Tibial artery (tissue), 4 donors: ENCODE measurements at regions not wholly inside any gene's neighbourhood (a gene's known extent, or its start where the extent isn't known, plus 50 kb on each side); places are given as distances from the start of the nearest gene placed in this dataset.
A peak's percentile ranks its signal among the peaks of the same experiment; 100 is the strongest.

Source experiments
- DNase-seq, 2 donors: peaks; one replicate each; pipeline ENCODE4 v3.0.0-alpha.2; 2019
- H3K27ac ChIP-seq, 2 donors: fragments of 200-600 bp; sonication (generic) in 1 of 2; 1 replicate in 1 of 2; 2 replicates in 1 of 2; pipeline ENCODE4 v1.5.1; 2018 to 2019; ENCODE audit warnings: mild to moderate bottlenecking in 1 of 2
- H3K27me3 ChIP-seq, 2 donors: fragments of 200-600 bp; sonication (generic) in 1 of 2; one replicate each; pipeline versions ENCODE4 v1.5.1 to v1.6.0; 2016 to 2019
- H3K36me3 ChIP-seq, 3 donors: fragments of 200-600 bp; sonication (generic) in 2 of 3; one replicate each; pipeline ENCODE4 v1.5.1; 2016 to 2019; ENCODE audit warnings: mild to moderate bottlenecking in 2 of 3
- H3K4me1 ChIP-seq, 4 donors: fragments of 200-600 bp; sonication (generic) in 2 of 4; 1 replicate in 3 of 4; 2 replicates in 1 of 4; pipeline ENCODE4 v1.5.1; 2016 to 2019
- H3K4me3 ChIP-seq, 2 donors: fragments of 200-600 bp; sonication (generic) in 1 of 2; 1 replicate in 1 of 2; 2 replicates in 1 of 2; pipeline ENCODE4 v1.5.1; 2018 to 2019; ENCODE audit warnings: mild to moderate bottlenecking in 2 of 2
- H3K9me3 ChIP-seq, 3 donors: fragments of 200-600 bp; sonication (generic) in 1 of 3; one replicate each; pipeline ENCODE4 v1.5.1; 2016 to 2019
- intact Hi-C: fragments of 100-400 bp; cut with DNase I; formaldehyde crosslinking; loops from one replicate; pipeline ENCODE4 v1.15.0; 2023; ENCODE audit warnings: low total_unique reads
- TF ChIP-seq, protein P1 (sequence below), 2 experiments: fragments of 200-600 bp in 1 of 2; fragments of 450-650 bp in 1 of 2; IDR thresholded peaks; one replicate each; pipeline ENCODE4 v1.5.1; 2017 to 2019; ENCODE audit warnings: antibody characterized with exemption in 2 of 2, mild to moderate bottlenecking in 1 of 2, moderate library complexity in 1 of 2

DNA sequence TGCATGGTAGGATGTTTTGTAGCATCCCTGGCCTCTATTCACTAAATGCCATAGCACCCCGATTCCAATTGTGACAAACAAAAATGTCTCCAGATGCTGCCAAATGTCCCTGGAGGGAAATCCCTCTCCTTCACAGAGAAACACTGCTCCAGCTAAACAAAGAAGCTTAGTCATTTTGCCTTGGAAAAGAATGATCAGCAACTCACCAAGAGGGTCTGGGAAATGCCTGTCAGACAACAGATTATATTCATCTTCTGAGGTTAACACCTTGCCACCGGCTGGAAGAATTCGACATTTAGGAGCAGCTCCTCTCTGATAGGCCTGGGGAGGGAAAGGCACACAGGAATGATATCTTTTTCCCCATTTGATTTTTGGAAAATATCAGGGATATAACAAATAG lies 84.4 kb downstream of the NIBAN1 start:
- TF ChIP-seq, protein P1, sequence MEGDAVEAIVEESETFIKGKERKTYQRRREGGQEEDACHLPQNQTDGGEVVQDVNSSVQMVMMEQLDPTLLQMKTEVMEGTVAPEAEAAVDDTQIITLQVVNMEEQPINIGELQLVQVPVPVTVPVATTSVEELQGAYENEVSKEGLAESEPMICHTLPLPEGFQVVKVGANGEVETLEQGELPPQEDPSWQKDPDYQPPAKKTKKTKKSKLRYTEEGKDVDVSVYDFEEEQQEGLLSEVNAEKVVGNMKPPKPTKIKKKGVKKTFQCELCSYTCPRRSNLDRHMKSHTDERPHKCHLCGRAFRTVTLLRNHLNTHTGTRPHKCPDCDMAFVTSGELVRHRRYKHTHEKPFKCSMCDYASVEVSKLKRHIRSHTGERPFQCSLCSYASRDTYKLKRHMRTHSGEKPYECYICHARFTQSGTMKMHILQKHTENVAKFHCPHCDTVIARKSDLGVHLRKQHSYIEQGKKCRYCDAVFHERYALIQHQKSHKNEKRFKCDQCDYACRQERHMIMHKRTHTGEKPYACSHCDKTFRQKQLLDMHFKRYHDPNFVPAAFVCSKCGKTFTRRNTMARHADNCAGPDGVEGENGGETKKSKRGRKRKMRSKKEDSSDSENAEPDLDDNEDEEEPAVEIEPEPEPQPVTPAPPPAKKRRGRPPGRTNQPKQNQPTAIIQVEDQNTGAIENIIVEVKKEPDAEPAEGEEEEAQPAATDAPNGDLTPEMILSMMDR (IDR thresholded peaks at IDR 0.05): no peak
- peaks cover 0 to 93% (median 36%) of the 10 kb centered on the region in 4 donors for H3K4me1 ChIP-seq

DNA sequence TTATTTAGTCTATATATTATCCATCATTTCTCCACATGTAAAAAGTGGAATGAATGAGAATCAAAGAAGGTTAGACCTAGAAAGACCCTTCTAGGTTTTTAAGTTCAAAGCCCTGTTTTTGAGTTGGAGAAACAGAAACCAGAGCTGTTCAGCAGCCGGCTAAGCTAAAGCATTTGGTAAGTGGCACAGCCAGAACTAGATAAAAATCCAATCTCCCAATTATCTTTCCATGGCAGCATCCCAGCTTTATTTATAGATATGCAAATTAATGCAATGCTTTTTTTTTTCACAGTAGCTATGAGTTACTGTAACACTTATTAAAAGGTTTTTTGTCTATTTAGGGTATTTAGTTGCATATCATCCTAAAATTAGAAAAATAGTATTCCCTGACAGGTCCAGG lies 85.1 kb downstream of the NIBAN1 start:
- peaks cover 0 to 93% (median 39%) of the 10 kb centered on the region in 4 donors for H3K4me1 ChIP-seq
- H3K4me3 ChIP-seq: no peak overlapping the region
- peak overlapping the region; percentile 66 to 85 for H3K27ac ChIP-seq
- DNase-seq: no peak
- no peaks in the 10 kb centered on the region for H3K27me3 ChIP-seq
- H3K36me3 ChIP-seq: no peaks in the 10 kb centered on the region
- no peaks in the 10 kb centered on the region for H3K9me3 ChIP-seq
- TF ChIP-seq, protein P1 (IDR thresholded peaks at IDR 0.05): no peak
- intact Hi-C loops: loop anchor here (10.0 kb wide), 2 partner anchors 64 to 86 kb away; partner anchors contain the start of gene NIBAN1

More for the DNA sequence above, 84.4 kb downstream of the NIBAN1 start:
- Histone ChIP-seq H3K27ac (peak overlapping the region; percentile 66 to 85), H3K36me3 (no peaks in the 10 kb centered on the region), H3K4me3 (no peak overlapping the region), H3K27me3 (no peaks in the 10 kb centered on the region), H3K9me3 (no peaks in the 10 kb centered on the region)
- intact Hi-C loops: loop anchor here (10.0 kb wide), 2 partner anchors 65 to 85 kb away; partner anchors contain the start of gene NIBAN1
- DNase-seq: no peak

DNA sequence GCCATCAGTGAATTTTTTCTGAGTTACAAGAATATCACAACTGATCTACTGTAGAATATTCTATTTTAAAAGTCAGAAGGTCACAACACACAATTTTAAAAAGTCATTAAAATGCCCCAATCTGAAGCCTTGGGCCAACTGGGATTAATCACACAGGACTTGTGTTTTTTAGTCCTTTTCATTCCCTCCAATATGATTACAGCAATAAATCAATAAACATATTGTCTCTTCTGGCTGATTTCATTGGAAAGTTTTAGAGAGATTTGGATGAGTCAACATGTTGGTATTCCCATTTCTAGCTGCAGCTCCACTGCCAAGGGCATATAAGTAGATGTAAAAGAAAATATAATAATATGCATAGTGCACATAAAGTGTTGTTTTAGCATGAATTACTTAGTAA lies 85.8 kb downstream of the NIBAN1 start:
- Histone ChIP-seq H3K4me3 (no peak overlapping the region), H3K4me1 (peaks cover 0 to 93% (median 42%) of the 10 kb centered on the region in 4 donors), H3K27ac (peak overlapping the region; percentile 33 to 85), H3K9me3 (no peaks in the 10 kb centered on the region), H3K36me3 (no peaks in the 10 kb centered on the region), H3K27me3 (no peaks in the 10 kb centered on the region)
- TF ChIP-seq, protein P1 (IDR thresholded peaks at IDR 0.05): no peak
- DNase-seq: no peak
- intact Hi-C loops: loop anchor here (10.0 kb wide), 2 partner anchors 64 to 86 kb away; partner anchors contain the start of gene NIBAN1

DNA sequence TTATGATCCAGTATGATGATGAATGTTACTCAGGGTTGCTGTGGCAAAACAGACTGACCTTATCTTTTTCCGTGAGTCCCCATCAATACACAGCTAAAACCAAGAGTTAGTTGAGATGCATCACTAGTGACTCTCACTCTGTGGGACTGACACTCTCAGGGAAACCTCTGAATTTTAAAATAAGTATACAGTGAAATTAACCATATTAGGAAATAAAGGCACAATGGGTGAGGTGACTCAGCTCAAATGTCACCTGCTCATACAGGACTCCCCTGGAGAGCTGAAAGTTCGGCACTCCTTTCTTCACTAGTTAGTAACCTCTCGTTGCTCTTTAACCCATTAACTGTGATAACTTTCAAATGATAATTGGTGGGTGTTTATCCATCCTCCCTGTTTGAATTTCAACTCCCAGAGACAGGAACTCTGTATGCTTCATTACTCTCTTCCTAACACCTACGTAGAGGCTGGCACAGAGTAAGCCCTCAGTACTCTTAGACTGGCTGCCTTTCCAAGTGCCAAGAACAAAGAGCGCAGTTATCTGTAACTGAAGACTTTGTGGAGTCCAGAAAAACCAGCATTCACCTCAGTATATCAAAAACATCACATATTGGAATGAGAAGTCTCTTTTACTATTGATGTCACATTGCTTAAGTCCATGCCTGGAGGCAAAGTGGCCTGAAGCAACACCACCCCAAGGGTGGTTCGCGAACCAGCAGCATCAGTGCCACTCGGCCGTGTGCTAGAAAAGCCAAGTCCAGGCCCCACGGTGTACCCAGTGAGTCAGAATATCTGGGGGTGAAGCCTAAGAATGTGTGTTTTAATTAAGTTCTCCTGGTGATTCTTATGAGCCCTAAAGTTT lies 91.1 kb downstream of the NIBAN1 start:
- DNase-seq: no peak
- H3K27ac ChIP-seq: peak overlapping the region; percentile 80 to 85
- no peaks in the 10 kb centered on the region for H3K27me3 ChIP-seq
- peaks cover 0 to 94% (median 45%) of the 10 kb centered on the region in 4 donors for H3K4me1 ChIP-seq
- TF ChIP-seq, protein P1 (IDR thresholded peaks at IDR 0.05): no peak
- no peaks in the 10 kb centered on the region for H3K9me3 ChIP-seq
- intact Hi-C loops: loop anchor here (10.0 kb wide), 2 partner anchors 58 to 92 kb away; partner anchors contain the start of gene NIBAN1
- H3K36me3 ChIP-seq: no peaks in the 10 kb centered on the region
- H3K4me3 ChIP-seq: no peak overlapping the region

DNA sequence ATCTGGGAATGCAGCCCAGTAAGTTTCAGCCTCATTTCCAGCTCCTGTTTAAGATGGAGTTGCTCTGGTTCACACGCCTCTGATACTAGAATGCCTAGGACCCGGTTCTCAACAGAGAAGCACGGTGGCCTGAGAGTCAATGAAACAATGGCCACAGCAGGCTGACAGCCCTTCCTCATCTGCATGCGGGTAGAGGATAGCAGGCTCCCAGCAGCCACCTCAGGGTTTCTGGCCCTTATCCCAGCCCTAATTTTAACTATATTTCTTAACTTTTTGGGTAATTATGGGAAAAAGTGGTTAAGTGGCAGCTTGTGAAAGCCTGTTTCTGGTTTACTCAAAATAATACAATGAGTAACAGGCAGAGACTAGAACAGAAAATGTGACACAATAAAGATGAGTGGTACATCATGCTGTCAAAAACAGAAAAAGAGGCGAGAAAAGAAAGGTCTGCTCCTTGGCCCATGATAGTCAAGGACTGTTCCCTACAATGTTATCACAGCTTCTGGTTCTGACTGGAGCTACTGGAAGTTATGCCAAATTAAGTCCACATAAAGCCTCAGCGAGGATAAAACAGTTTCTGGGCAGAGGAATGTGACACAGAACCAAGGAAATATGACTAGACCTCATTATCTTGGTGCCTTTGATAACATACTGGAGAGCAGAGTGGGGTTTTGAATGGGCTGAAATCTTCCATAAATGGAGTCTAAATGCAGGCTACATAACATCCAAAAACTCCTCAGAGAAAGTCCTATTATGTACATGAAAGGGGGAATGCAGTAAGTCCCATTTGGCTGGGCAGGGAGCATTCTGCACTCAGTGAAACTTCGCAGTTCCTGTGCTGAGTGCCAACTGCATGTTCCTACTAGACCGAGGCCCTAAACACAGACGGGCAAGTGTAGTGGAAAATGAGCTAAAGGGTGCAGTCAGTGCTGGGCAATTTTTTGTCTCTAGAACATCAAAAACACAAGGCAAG lies 92.1 kb downstream of the NIBAN1 start:
- no peaks in the 10 kb centered on the region for H3K27me3 ChIP-seq
- DNase-seq: peak; percentile 65 to 87
- peaks cover 0 to 94% (median 41%) of the 10 kb centered on the region in 4 donors for H3K4me1 ChIP-seq
- TF ChIP-seq, protein P1 (IDR thresholded peaks at IDR 0.05): no peak
- no peaks in the 10 kb centered on the region for H3K9me3 ChIP-seq
- peak overlapping the region; percentile 80 to 85 for H3K27ac ChIP-seq
- intact Hi-C loops: loop anchor here (10.0 kb wide), 2 partner anchors 57 to 93 kb away; partner anchors contain the start of gene NIBAN1
- H3K4me3 ChIP-seq: no peak overlapping the region
- H3K36me3 ChIP-seq: no peaks in the 10 kb centered on the region
